NCI-H460 (cell line): ENCODE measurements at regions not wholly inside any gene's neighbourhood (a gene's known extent, or its start where the extent isn't known, plus 50 kb on each side); places are given as distances from the start of the nearest gene placed in this dataset.
A peak's percentile ranks its signal among the peaks of the same experiment; 100 is the strongest.
"Not testable (repeated sequence)": the region's sequence is repeated elsewhere in the genome, so short reads cannot be mapped to it uniquely, and the experiment has no call there.

Experiments used
- DNase-seq: peaks from one replicate; pipeline ENCODE4 v3.0.0-alpha.2; 2016; ENCODE audit warnings: low read depth; ENCODE audit errors: extremely low read depth

GRCh38 chr3:125695688-125696087 lies 100.4 kb upstream of the OSBPL11 start:
- no peak for DNase-seq

DNA sequence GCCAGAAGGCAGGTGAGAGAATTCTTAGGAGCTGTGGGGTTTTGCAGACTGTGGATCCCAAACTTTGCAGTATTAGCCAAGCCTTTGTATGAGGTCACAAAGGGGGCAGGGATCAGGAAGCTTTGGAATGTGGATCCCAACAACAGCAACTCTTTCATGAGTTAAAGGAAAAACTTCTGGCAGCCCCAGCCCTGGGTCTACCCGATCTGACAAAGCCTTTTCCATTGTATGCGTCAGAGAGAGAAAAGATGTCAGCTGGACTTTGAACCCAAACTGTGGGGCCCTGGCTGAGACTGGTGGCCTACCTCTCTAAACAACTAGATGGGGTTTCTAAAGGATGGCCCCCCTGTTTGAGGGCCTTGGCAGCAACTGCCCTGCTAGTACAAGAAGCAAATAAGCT lies 101.8 kb upstream of the OSBPL11 start:
- not testable (repeated sequence) for DNase-seq

GRCh38 chr3:125697979-125698640 lies 102.8 kb upstream of the OSBPL11 start:
- DNase-seq, result not testable (repeated sequence)

- DNase-seq, result no peak
These were observed 120.4 kb upstream of the OSBPL11 start for GRCh38 chr3:125715651-125716050.

DNA sequence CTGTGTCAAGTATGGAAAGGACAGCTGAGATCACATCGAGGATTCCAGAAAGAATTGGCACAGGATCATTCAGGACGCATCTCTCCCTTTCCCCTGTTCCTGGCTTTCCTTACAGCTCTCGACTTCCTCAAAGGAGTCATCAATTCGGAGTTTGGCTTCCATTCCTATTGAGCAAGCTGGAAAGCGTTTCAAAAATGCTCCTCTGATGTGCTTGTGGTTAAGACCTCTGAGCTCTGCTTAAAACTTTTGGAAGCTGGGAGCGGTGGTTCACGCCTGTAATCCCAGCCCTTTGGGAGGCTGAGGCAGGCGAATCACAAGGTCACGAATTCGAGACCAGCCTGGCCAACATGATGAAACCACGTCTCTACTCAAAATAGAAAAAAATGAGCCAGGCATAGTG lies 136.9 kb upstream of the OSBPL11 start:
- DNase-seq, result not testable (repeated sequence)

GRCh38 chr3:125741991-125742718 lies 146.9 kb upstream of the OSBPL11 start:
- DNase-seq, result not testable (repeated sequence)

GRCh38 chr3:125742845-125743244 lies 147.5 kb upstream of the OSBPL11 start:
- peak; percentile 2 for DNase-seq

DNA sequence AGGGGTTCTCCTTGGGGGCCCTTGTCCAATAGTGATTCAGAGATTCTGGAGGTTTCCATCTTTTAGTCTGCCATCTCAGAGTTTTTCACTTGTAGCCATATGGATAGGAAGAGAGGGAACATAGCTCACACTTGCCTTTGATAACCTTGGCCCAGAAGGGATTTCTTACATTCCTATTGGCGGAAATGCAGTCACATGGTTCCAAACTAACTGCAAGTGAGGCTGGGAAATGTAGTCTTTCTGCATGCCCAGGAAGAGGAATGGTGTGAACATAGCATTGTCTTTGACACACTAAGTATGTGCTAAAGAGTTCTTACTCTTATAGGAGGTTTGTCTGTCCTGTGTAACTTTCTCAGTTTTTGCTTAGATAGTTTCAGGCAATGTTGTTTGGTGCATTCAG lies 161.8 kb upstream of the OSBPL11 start:
- not testable (repeated sequence) for DNase-seq

GRCh38 chr3:125758641-125759130 lies 163.4 kb upstream of the OSBPL11 start:
- DNase-seq, result not testable (repeated sequence)

- DNase-seq, result not testable (repeated sequence)
These were observed 167.3 kb upstream of the OSBPL11 start for GRCh38 chr3:125762601-125763000.

- peak; percentile 4 for DNase-seq
These were observed 171.1 kb upstream of the OSBPL11 start for GRCh38 chr3:125766285-125766826.

DNA sequence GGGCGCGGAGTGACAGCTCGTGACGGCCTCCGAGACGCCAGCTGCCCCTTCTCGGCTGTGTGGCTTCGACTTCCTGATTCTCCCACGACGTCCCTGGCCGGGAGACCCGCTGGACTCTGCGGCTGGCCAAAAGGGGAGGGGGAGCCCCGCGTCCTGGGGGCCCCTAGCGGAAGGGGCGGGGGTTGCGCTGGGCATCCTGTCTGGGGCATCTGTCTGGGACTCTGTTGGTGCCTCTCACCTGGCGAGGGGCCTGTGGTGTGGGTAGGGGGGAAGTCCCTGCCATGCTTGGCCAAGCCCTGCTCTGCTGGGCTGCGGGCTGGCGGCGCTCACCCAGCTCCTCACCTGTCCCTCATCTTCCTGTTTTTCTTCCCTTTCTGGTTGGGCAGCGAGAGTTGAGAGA lies 171.6 kb upstream of the OSBPL11 start:
- not testable (repeated sequence) for DNase-seq

DNA sequence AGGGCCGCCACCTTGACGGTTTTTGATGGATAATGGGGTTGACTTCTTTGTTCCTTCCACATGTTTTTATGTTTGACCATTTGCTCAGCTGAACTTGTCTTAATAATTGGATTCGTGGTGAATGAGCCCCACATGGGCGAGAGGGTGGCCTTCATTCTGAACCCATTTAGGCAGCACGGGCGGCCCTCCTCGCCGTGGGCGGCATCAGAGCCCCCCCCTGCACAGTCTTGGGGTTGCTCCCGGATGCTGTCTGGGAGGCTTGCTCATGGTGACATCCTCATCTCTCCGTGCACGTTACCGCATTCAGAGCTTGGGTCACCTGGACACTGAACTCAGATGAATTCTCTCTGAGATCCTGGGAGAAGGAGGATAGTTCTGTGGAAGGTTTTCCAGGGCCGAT lies 172.3 kb upstream of the OSBPL11 start:
- no peak for DNase-seq

DNA sequence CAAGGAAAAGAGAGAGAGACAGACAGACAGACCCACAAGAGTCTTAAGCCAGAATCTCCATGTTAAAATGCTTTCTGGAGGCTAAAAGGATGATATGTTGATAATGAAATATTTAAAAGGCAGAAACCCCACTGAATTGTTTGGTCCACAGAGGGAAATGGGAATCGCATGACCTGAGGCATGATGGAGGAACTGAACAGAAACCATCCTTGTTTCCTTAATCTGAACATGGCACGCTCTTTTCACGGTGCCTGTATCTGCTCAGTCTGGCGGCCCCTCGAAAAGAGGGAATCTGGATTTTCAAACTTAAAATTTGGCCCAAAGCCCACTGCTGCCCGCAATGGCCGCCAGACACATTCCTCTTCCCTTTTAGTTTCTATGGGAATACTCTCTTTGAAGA lies 173.5 kb upstream of the OSBPL11 start:
- not testable (repeated sequence) for DNase-seq

GRCh38 chr3:125771506-125771905 lies 176.2 kb upstream of the OSBPL11 start:
- not testable (repeated sequence) for DNase-seq

- not testable (repeated sequence) for DNase-seq
These were observed 179.2 kb upstream of the OSBPL11 start for GRCh38 chr3:125774433-125775034.

GRCh38 chr3:125775106-125775505 lies 179.8 kb upstream of the OSBPL11 start:
- not testable (repeated sequence) for DNase-seq

- not testable (repeated sequence) for DNase-seq
These were observed 180.5 kb upstream of the OSBPL11 start for GRCh38 chr3:125775606-125776294.

DNA sequence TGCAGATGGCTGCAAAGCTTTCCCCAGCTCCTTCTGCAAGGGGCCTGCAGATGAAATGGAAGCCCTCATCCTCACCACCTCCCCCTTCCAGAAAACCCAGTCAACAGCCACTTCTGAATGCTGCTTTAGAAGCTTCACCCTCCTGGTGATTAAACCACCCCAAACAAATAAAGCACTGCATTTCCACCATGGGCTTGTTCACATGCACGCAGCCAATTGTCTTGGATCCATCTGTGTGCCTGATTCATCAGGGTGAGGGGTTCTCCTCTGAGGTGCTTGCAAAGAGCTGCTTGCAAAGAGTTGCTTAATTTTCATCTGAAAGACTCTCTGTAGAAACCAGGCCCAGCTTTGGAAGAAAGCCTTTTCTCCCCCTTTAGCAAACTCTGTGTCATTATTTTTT lies 184.0 kb upstream of the OSBPL11 start:
- not testable (repeated sequence) for DNase-seq

GRCh38 chr3:125779918-125780317 lies 184.6 kb upstream of the OSBPL11 start:
- DNase-seq, result not testable (repeated sequence)

- DNase-seq, result not testable (repeated sequence)
These were observed 186.4 kb upstream of the OSBPL11 start for GRCh38 chr3:125781678-125782077.
